ENCODE measurements at regions not wholly inside any gene's neighbourhood (a gene's known extent, or its start where the extent isn't known, plus 50 kb on each side); places are given as distances from the start of the nearest gene placed in this dataset.

DNA sequence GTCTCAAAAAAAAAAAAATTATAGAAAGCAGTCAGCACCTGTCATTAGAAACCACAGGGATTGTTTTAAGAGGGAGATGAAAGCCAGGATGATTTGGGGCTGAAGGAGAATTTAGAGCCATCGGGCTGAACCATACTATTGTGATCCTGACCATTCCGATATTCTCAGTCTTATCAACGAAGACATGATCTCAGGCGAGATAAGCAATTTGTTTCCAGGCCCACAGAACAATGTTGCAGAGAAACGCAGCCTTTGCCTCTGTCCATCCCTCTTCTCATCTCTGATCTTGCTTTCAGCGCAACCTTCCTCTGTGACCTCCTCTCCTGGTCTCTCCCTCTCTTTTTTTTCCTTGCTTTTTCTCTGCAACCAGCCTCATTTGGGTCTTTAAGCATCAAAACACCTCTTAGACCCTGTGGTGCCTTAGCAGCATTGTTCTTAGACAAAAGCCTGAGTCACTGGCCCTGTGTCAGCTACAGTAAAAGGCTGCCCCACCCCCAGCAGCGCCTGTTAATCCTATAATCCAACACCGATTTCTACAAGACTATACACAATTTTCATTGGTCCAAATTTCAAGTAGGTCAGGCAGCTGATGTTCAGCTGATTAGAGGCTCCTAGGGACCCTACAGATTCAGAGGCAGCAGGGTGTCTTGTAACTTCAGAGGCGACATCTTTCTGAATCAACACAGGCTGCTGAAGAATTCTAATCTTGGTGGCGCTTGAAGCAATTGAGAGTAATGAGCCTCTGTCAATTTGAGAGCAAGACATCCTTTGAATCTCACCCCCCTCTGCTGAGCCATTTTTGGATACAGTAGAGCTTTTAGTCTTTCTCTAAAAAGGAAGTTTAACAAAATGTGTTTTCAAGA is 206.0 kb downstream of the NCK2 start:
- Histone ChIP-seq H3K9ac (no peak overlapping the region), H4K20me1 (no peaks in the 10 kb centered on the region), H3K4me3 (no peak overlapping the region), H3K27me3 (no peaks in the 10 kb centered on the region), H3K27ac (no peak overlapping the region), H3K4me2 (no peak overlapping the region), H3K9me3 (no peaks in the 10 kb centered on the region), H3K36me3 (no peaks in the 10 kb centered on the region), H3K4me1 (peaks cover 18% of the 10 kb centered on the region)
- no peak for TF ChIP-seq Cebpa-rat (IDR thresholded peaks at IDR 0.05)

DNA sequence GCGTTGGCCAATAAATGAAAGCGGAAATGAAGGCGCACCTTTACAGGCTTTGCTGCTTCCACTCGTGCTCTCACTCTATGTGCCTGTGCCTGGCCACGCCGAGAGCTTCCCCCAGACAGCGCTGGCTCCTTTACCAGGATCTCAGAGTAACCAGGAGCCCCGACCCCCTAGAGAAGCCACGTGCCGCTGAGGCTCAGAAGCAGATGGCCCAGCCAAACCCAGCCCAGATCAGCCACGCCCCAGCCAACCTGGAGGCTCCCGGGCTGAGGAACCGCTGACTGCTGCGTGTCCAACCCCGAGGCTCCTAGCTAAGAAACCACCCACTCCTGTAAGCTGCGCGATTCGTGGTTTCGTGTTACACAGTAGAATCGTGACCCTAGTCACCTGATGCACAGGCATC is 199.3 kb downstream of the NCK2 start:
- Histone ChIP-seq H3K9ac (no peak overlapping the region), H3K4me2 (no peak overlapping the region), H3K4me1 (no peaks in the 10 kb centered on the region), H3K27me3 (no peaks in the 10 kb centered on the region), H3K27ac (no peak overlapping the region), H3K4me3 (no peak overlapping the region), H3K36me3 (no peaks in the 10 kb centered on the region), H3K9me3 (peaks cover 10% of the 10 kb centered on the region), H4K20me1 (no peaks in the 10 kb centered on the region)
- TF ChIP-seq Cebpa-rat (IDR thresholded peaks at IDR 0.05) = no peak

Measured in BLaER1 (cell line).